GM19455 (cell line): ENCODE measurements at regions not wholly inside any gene's neighbourhood (a gene's known extent, or its start where the extent isn't known, plus 50 kb on each side); places are given as distances from the start of the nearest gene placed in this dataset.
A peak's percentile ranks its signal among the peaks of the same experiment; 100 is the strongest.
"Not testable (repeated sequence)": the region's sequence is repeated elsewhere in the genome, so short reads cannot be mapped to it uniquely, and the experiment has no call there.

Source experiments
- ATAC-seq: cut with Tn5 transposase; IDR thresholded peaks from one replicate; pipeline ENCODE4 v1.9.1; 2021; ENCODE audit not compliant: unreplicated experiment

GRCh38 chr6:57984575-57984974 is 667.1 kb downstream of the PRIM2 start:
- not testable (repeated sequence) for ATAC-seq

DNA sequence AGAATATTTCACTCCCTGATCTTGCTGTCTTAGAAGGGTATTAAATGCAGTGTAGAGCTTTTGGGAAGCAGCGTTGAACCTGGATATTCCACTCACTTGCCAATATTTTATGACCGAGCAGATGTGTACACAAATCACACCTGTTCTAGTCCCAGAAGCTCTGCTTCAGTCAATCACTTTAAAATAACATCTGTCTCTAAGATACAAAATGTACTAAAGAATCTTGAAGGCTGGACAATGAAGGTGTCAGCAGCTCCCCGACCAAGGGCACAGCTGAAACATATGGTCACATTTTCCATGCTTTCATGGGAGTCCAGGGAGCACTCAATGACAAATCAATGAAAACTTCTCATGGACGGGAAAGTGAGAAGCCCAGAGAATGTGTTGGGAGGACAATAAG is 668.3 kb downstream of the PRIM2 start:
- ATAC-seq, result not testable (repeated sequence)

- peak; percentile 96 for ATAC-seq
Measured at GRCh38 chr6:57986584-57986983, 669.2 kb downstream of the PRIM2 start.

- ATAC-seq, result not testable (repeated sequence)
Measured at GRCh38 chr6:57989520-57990080, 672.2 kb downstream of the PRIM2 start.

- ATAC-seq, result not testable (repeated sequence)
Measured at GRCh38 chr6:57998858-57999619, 681.6 kb downstream of the PRIM2 start.

GRCh38 chr6:58000233-58000632 is 682.8 kb downstream of the PRIM2 start:
- not testable (repeated sequence) for ATAC-seq

GRCh38 chr6:58003417-58004167 is 686.2 kb downstream of the PRIM2 start:
- ATAC-seq, result not testable (repeated sequence)

GRCh38 chr6:58007334-58008000 is 690.0 kb downstream of the PRIM2 start:
- not testable (repeated sequence) for ATAC-seq

- ATAC-seq, result not testable (repeated sequence)
Measured at GRCh38 chr6:58008001-58008335, 690.5 kb downstream of the PRIM2 start.

DNA sequence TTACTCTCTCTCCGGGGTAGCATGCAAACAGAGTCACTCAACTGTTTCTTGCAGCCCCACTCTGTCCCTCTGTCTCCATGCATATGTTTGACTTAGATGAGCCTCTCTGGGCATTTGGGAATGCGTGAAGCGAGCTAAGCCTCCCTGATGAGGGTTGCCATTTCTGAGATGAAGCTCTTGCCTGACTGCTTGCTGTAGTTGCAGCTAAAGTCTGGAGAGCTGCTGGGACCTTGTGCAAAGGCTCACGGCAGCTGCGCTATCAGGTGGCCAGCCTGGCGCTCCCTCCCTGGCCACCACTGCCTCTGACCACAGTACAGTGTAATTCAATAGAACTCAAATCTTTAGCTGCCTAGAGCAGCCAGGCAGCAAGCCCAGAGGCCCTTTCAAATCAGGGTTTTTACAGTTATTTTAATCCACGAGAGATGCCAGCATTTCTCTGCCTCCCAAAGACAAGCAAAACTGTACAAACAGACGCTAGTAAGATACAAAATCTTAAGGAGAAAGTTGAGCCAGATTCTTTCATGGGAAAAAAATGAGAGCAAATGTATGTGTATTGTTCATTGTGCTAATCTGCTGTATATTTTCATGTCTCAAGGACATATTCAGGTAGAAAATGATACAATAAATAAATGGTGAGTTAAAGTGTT is 694.6 kb downstream of the PRIM2 start:
- not testable (repeated sequence) for ATAC-seq

DNA sequence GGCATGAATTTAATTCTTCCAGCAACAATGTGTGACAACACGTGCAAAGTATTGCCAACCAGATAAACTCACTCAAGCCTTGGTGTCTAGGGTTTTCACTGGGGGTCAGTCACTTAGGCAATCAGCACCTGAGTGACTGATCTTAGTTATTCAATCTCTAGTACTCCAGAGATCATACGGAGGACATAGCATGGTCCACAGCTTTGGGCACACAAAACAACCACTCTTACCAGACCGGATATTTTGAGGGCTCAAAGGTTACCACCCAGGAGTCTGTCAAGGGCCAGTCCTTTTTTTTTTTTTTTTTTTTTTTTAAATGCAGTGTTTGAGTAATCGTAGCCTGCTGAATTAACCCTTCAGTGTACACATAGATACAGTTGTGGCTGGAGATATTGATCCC is 699.2 kb downstream of the PRIM2 start:
- not testable (repeated sequence) for ATAC-seq

GRCh38 chr6:58028188-58028587 is 710.8 kb downstream of the PRIM2 start:
- ATAC-seq, result not testable (repeated sequence)

DNA sequence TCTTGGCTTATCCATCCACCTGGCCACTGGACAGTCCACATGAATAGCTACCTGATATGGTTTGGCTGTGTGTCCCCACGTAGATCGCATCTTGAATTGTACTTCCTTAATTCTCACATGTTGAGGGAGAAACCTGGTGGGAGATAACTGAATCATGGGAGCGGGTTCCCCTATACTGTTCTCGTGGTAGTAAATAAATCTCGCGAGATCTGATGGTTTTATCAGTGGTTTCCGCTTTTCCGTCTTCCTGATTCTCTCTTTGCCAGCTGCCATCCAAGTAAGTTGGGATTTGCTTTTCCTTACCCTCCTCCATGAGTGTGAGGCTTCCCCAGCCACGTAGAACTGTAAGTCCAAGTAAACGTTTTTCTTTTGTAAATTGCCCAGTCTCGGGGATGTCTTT is 720.8 kb downstream of the PRIM2 start:
- ATAC-seq, result not testable (repeated sequence)

- not testable (repeated sequence) for ATAC-seq
Measured at GRCh38 chr6:58046584-58046983, 729.2 kb downstream of the PRIM2 start.

DNA sequence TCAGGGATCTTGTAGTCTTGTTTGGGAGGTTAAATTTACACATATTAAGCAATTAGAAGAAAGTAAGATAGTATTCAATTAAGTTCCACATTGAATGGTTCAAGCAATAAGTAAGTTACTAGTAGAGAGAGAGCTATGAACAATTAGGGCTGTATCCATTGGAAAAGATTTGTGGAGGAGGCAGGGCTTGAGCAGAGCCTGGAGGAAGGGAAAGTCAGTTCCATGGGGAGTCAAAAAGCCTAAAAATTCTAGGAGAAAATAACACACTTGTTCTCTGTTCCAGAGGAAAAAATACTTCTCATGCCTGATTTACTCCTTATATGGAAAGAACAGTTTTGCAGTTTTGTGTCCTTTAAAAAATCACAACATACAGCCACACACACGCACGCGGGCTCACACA is 730.0 kb downstream of the PRIM2 start:
- not testable (repeated sequence) for ATAC-seq

GRCh38 chr6:58047865-58048264 is 730.4 kb downstream of the PRIM2 start:
- ATAC-seq, result not testable (repeated sequence)

- not testable (repeated sequence) for ATAC-seq
Measured at GRCh38 chr6:58055465-58056176, 738.2 kb downstream of the PRIM2 start.

DNA sequence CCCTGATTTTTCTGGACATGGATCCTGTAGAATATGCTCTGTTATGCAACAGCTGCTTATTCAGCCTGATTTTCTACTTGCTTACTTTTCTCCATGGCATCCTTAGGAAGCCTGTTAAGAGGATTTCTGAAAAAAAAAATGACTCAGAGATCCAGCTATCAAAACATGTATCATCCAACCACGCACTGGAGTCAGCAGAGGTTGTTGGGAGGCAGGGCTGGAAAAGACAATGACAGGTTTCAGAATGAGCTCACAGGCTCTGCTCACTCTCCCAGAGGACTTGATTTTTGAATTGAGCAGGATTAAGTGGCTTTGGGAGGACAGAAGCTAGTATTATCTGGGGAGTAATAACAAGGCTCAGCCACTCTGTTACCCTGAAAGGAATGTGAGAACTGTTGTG is 742.3 kb downstream of the PRIM2 start:
- ATAC-seq, result not testable (repeated sequence)

DNA sequence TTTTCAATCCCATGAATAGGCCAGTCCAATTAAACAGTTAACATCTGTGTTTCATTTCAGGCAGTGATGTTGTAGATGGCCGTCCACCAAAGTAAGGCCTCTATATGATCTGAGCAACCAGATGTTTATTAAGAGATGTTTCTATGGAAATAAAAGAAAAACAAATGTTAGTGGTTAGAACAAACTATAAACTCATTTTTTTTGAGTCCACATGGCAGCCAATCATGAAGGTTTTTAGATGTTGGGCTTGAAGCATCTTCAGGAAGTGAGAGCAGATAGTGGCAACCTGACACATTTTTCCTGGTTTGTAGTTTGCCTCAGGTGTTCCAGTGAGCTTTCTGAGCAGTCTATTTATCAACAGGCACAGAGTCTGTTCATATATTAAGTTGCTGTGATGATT is 746.1 kb downstream of the PRIM2 start:
- ATAC-seq, result not testable (repeated sequence)

- not testable (repeated sequence) for ATAC-seq
Measured at GRCh38 chr6:58067867-58068548, 750.6 kb downstream of the PRIM2 start.
